RWPE2 (cell line): ENCODE measurements at regions not wholly inside any gene's neighbourhood (a gene's known extent, or its start where the extent isn't known, plus 50 kb on each side); places are given as distances from the start of the nearest gene placed in this dataset.

ENCODE experiments used
- ATAC-seq: fragments of 200-7000 bp; cut with Tn5 transposase; 3 replicates; pipeline ENCODE4 v1.9.1; 2021; ENCODE audit warnings: low read depth
- DNase-seq: peaks from one replicate; pipeline ENCODE4 v3.0.0-alpha.2; 2020; ENCODE audit warnings: low spot score
- H3K27ac ChIP-seq: fragments of 450-650 bp; 2 replicates; pipeline ENCODE4 v1.5.1; 2017; ENCODE audit warnings: mild to moderate bottlenecking; ENCODE audit not compliant: poor library complexity, severe bottlenecking
- H3K27me3 ChIP-seq: fragments of 250-450 bp; sonication (Bioruptor Pico); 2 replicates; pipeline ENCODE4 v1.5.1; 2021; ENCODE audit warnings: mild to moderate bottlenecking, moderate library complexity; ENCODE audit not compliant: insufficient read depth, poor library complexity, severe bottlenecking
- H3K36me3 ChIP-seq: fragments of 250-450 bp; sonication (Bioruptor Pico); 2 replicates; pipeline ENCODE4 v1.5.1; 2020; ENCODE audit warnings: low read depth, mild to moderate bottlenecking, moderate library complexity
- H3K4me1 ChIP-seq: fragments of 250-450 bp; sonication (Bioruptor Pico); 2 replicates; pipeline ENCODE4 v1.5.1; 2021; ENCODE audit warnings: mild to moderate bottlenecking, moderate library complexity; ENCODE audit not compliant: insufficient read depth, poor library complexity, severe bottlenecking
- H3K4me3 ChIP-seq: fragments of 250-450 bp; sonication (Bioruptor Pico); 2 replicates; pipeline ENCODE4 v1.5.1; 2021; ENCODE audit warnings: mild to moderate bottlenecking, moderate library complexity; ENCODE audit not compliant: severe bottlenecking
- H3K9me3 ChIP-seq: fragments of 250-450 bp; sonication (Bioruptor Pico); 2 replicates; pipeline ENCODE4 v1.5.1; 2021; ENCODE audit warnings: mild to moderate bottlenecking, moderate library complexity; ENCODE audit not compliant: severe bottlenecking
- CTCF ChIP-seq: fragments of 450-650 bp; IDR thresholded peaks from one replicate; pipeline ENCODE4 v1.5.1; 2017; ENCODE audit warnings: mild to moderate bottlenecking, moderate library complexity; ENCODE audit not compliant: poor library complexity, severe bottlenecking

GRCh38 chr7:121795736-121796135, 77.2 kb upstream of the PTPRZ1 start:
- TF ChIP-seq CTCF, result no peak
- DNase-seq (no peak), ATAC-seq (peak; percentile 90)
- Histone ChIP-seq H3K4me3 (no peak overlapping the region), H3K9me3 (no peaks in the 10 kb centered on the region), H3K27me3 (no peaks in the 10 kb centered on the region), H3K36me3 (no peaks in the 10 kb centered on the region), H3K27ac (peak overlapping the region; percentile 95), H3K4me1 (peaks cover 39% of the 10 kb centered on the region)

GRCh38 chr7:121793716-121794115, 79.2 kb upstream of the PTPRZ1 start:
- TF ChIP-seq CTCF, result no peak
- Histone ChIP-seq H3K4me3 (no peak overlapping the region), H3K9me3 (no peaks in the 10 kb centered on the region), H3K36me3 (no peaks in the 10 kb centered on the region), H3K27ac (no peak overlapping the region), H3K27me3 (no peaks in the 10 kb centered on the region), H3K4me1 (peaks cover 33% of the 10 kb centered on the region)
- ATAC-seq, result no peak
- DNase-seq, result no peak

GRCh38 chr7:121777672-121778071, 95.3 kb upstream of the PTPRZ1 start:
- DNase-seq (no peak), ATAC-seq (no peak)
- Histone ChIP-seq H3K36me3 (no peaks in the 10 kb centered on the region), H3K27me3 (no peaks in the 10 kb centered on the region), H3K4me3 (no peak overlapping the region), H3K9me3 (no peaks in the 10 kb centered on the region), H3K27ac (no peak overlapping the region), H3K4me1 (no peaks in the 10 kb centered on the region)
- TF ChIP-seq CTCF, result no peak

- no peaks in the 10 kb centered on the region for H3K27me3 ChIP-seq
- no peak overlapping the region for H3K27ac ChIP-seq
- ATAC-seq, result no peak
- H3K4me3 ChIP-seq, result no peak overlapping the region
- no peaks in the 10 kb centered on the region for H3K36me3 ChIP-seq
- no peak for DNase-seq
- TF ChIP-seq CTCF, result no peak
- H3K9me3 ChIP-seq, result no peaks in the 10 kb centered on the region
- H3K4me1 ChIP-seq, result no peaks in the 10 kb centered on the region
These were observed 98.4 kb upstream of the PTPRZ1 start for GRCh38 chr7:121774563-121774962.

GRCh38 chr7:121766676-121767075, 106.3 kb upstream of the PTPRZ1 start:
- Histone ChIP-seq H3K4me3 (no peak overlapping the region), H3K27ac (no peak overlapping the region), H3K36me3 (no peaks in the 10 kb centered on the region), H3K9me3 (no peaks in the 10 kb centered on the region), H3K27me3 (no peaks in the 10 kb centered on the region), H3K4me1 (no peaks in the 10 kb centered on the region)
- ATAC-seq (no peak), DNase-seq (no peak)
- TF ChIP-seq CTCF, result no peak
